B cell (primary cell): ENCODE measurements at regions not wholly inside any gene's neighbourhood (a gene's known extent, or its start where the extent isn't known, plus 50 kb on each side); places are given as distances from the start of the nearest gene placed in this dataset.

Source experiments
- ATAC-seq: fragments of 200-7000 bp; cut with Tn5 transposase; one replicate; pipeline ENCODE4 v1.10.0; 2021; ENCODE audit warnings: low read depth, mild to moderate bottlenecking, moderate number of reproducible peaks, moderate library complexity
- CTCF ChIA-PET: fragments of 350-600 bp; sonication (Branson Sonifier 250); formaldehyde crosslinking; loops from one replicate; lab custom pipeline; 2021; ENCODE audit warnings: antibody characterized with exemption, inconsistent platforms; lab: Charles Lee
- POLR2A ChIA-PET: fragments of 350-600 bp; sonication (Branson Sonifier 250); formaldehyde crosslinking; loops from one replicate; lab custom pipeline; 2021; ENCODE audit warnings: antibody characterized with exemption; lab: Charles Lee
- DNase-seq: peaks from one replicate; pipeline ENCODE4 v3.0.0; 2013
- H2AFZ ChIP-seq: 2 replicates; pipeline ENCODE4 v1.6.1; 2012; ENCODE audit warnings: mild to moderate bottlenecking, low read depth, low read length; ENCODE audit not compliant: insufficient read depth, poor library complexity, severe bottlenecking
- H3K27ac ChIP-seq, 2 donors: 1 replicate in 1 of 2; 2 replicates in 1 of 2; pipeline ENCODE4 v1.5.1; 2012 to 2013; ENCODE audit warnings: low read length in 2 of 2, mild to moderate bottlenecking in 2 of 2, moderate library complexity in 1 of 2
- H3K27me3 ChIP-seq, 4 experiments: fragments of 200-600 bp in 1 of 4; sonication (generic) in 1 of 4; replicated peaks in 1 of 4; 1 replicate in 2 of 4; 2 replicates in 2 of 4; pipeline versions ENCODE4 v1.6.1 to v1.7.0; 2013 to 2016; ENCODE audit warnings: low read length in 3 of 4, mild to moderate bottlenecking in 2 of 4, mixed read lengths in 1 of 4, moderate library complexity in 1 of 4; ENCODE audit not compliant: insufficient read depth in 4 of 4, control insufficient read depth in 3 of 4; ENCODE audit errors: control extremely low read depth in 1 of 4
- H3K36me3 ChIP-seq, 2 experiments: replicated peaks in 1 of 2; 1 replicate in 1 of 2; 2 replicates in 1 of 2; pipeline versions ENCODE4 v1.6.1 to v1.7.1; 2013; ENCODE audit warnings: low read length in 1 of 2; ENCODE audit not compliant: insufficient read depth in 2 of 2, control insufficient read depth in 1 of 2; ENCODE audit errors: control extremely low read depth in 1 of 2, extremely low read depth in 1 of 2
- H3K4me1 ChIP-seq, 2 donors: fragments of 200-600 bp in 1 of 2; sonication (generic) in 1 of 2; 1 replicate in 1 of 2; 2 replicates in 1 of 2; pipeline versions ENCODE4 v1.5.1 to v1.6.1; 2013 to 2017; ENCODE audit warnings: low read length in 2 of 2; ENCODE audit not compliant: control insufficient read depth in 2 of 2, insufficient read depth in 2 of 2
- H3K4me2 ChIP-seq: replicated peaks from 2 replicates; pipeline ENCODE3; 2012; ENCODE audit warnings: mild to moderate bottlenecking, low read depth, low read length; ENCODE audit not compliant: poor library complexity, severe bottlenecking
- H3K4me3 ChIP-seq, 5 experiments: fragments of 200-600 bp in 1 of 5; sonication (generic) in 1 of 5; 1 replicate in 3 of 5; 2 replicates in 2 of 5; pipeline versions ENCODE4 v1.5.1 to v1.7.0; 2011 to 2016; ENCODE audit warnings: low read length in 4 of 5, mild to moderate bottlenecking in 4 of 5, low read depth in 2 of 5, control low read depth in 1 of 5, moderate library complexity in 1 of 5; ENCODE audit not compliant: insufficient read depth in 1 of 5; ENCODE audit errors: control extremely low read depth in 1 of 5, extremely low read depth in 1 of 5
- H3K79me2 ChIP-seq: fragments of 200-600 bp; sonication (generic); one replicate; pipeline ENCODE4 v1.6.0; 2016; ENCODE audit warnings: low read length; ENCODE audit not compliant: control insufficient read depth, insufficient read depth
- H3K9ac ChIP-seq: fragments of 200-600 bp; sonication (generic); 2 replicates; pipeline ENCODE4 v1.6.1; 2017; ENCODE audit warnings: mild to moderate bottlenecking, low read length, moderate library complexity
- H3K9me3 ChIP-seq, 3 donors: one replicate each; pipeline versions ENCODE4 v1.6.1 to v1.7.1; 2013; ENCODE audit warnings: low read length in 2 of 3; ENCODE audit not compliant: control insufficient read depth in 2 of 3, insufficient read depth in 1 of 3; ENCODE audit errors: control extremely low read depth in 1 of 3
- H4K20me1 ChIP-seq: 2 replicates; pipeline ENCODE4 v1.6.0; 2012; ENCODE audit warnings: mild to moderate bottlenecking, low read length; ENCODE audit not compliant: insufficient read depth, control insufficient read depth, poor library complexity, severe bottlenecking
- H3K27ac Mint-ChIP-seq: one replicate; pipeline ENCODE4 v1.8.0; 2021; ENCODE audit warnings: mixed read lengths
- H3K27me3 Mint-ChIP-seq: one replicate; pipeline ENCODE4 v1.8.0; 2021; ENCODE audit warnings: mixed read lengths
- H3K4me1 Mint-ChIP-seq: one replicate; pipeline ENCODE4 v1.8.0; 2021; ENCODE audit warnings: mixed read lengths
- H3K4me3 Mint-ChIP-seq: one replicate; pipeline ENCODE4 v1.8.0; 2021; ENCODE audit warnings: mixed read lengths
- H3K9me3 Mint-ChIP-seq: one replicate; pipeline ENCODE4 v1.8.0; 2022; ENCODE audit warnings: mixed read lengths; ENCODE audit not compliant: insufficient read depth
- CTCF ChIP-seq: fragments of 200-600 bp; IDR thresholded peaks from one replicate; pipeline ENCODE4 v1.8.0; 2022; ENCODE audit warnings: antibody characterized with exemption, mild to moderate bottlenecking
- EZH2 ChIP-seq: IDR thresholded peaks from 2 replicates; pipeline ENCODE4 v1.6.1; 2012; ENCODE audit warnings: borderline replicate concordance, low read depth, mild to moderate bottlenecking, moderate library complexity, low read length; ENCODE audit not compliant: insufficient read depth, poor library complexity, severe bottlenecking
- WGBS: methylation state at CpG from one replicate; pipeline ENCODE4 v1.1.5; 2013; ENCODE audit warnings: missing lambda C conversion rate; ENCODE audit not compliant: insufficient coverage; 5-methylcytosine and 5-hydroxymethylcytosine counted together
- intact Hi-C: fragments of 100-400 bp; cut with micrococcal nuclease; formaldehyde crosslinking; loops from one replicate; pipeline ENCODE4 v1.10.0; 2022

- intact Hi-C loops = no loop called here
- H3K9ac ChIP-seq = no peak overlapping the region
- CTCF ChIA-PET = interaction anchor here (1.2 kb wide), 1 partner anchor 65 kb away, joined by 3 read pairs; no protein-coding TSS in a partner anchor
- ATAC-seq (no peak), DNase-seq (no peak)
- peaks cover 0 to 1% (median 0%) of the 10 kb centered on the region in 3 donors for H3K9me3 ChIP-seq
- no peak overlapping the region for H3K4me2 ChIP-seq
- no peak overlapping the region for H2AFZ ChIP-seq
- H3K36me3 ChIP-seq = no peaks in the 10 kb centered on the region
- POLR2A ChIA-PET = no interaction called here
- 88% methylated on average over 3 of the region's 7 CpGs for WGBS
- H3K27me3 Mint-ChIP-seq = peaks cover 8% of the 10 kb centered on the region
- no peaks in the 10 kb centered on the region for H3K27me3 ChIP-seq
- TF ChIP-seq EZH2 (no peak), CTCF (no peak)
- no peak overlapping the region for H3K4me3 Mint-ChIP-seq
- H3K27ac Mint-ChIP-seq = no peak overlapping the region
- H3K4me1 ChIP-seq = no peaks in the 10 kb centered on the region
- H3K4me3 ChIP-seq = no peak overlapping the region
- peaks cover 6% of the 10 kb centered on the region for H3K4me1 Mint-ChIP-seq
- no peaks in the 10 kb centered on the region for H3K9me3 Mint-ChIP-seq
- H3K79me2 ChIP-seq = no peaks in the 10 kb centered on the region
- no peak overlapping the region for H3K27ac ChIP-seq
- no peaks in the 10 kb centered on the region for H4K20me1 ChIP-seq
Observed at GRCh38 chr10:60703266-60704041, 74.8 kb upstream of the CDK1 start.

- Histone ChIP-seq H3K27ac (no peak overlapping the region), H4K20me1 (no peaks in the 10 kb centered on the region), H3K36me3 (no peaks in the 10 kb centered on the region), H3K9ac (no peak overlapping the region), H3K79me2 (no peaks in the 10 kb centered on the region), H3K4me1 (no peaks in the 10 kb centered on the region), H3K4me2 (no peak overlapping the region), H2AFZ (no peak overlapping the region), H3K9me3 (peaks cover 0 to 4% (median 3%) of the 10 kb centered on the region in 3 donors), H3K27me3 (no peaks in the 10 kb centered on the region), H3K4me3 (no peak overlapping the region)
- H3K27ac Mint-ChIP-seq = no peak overlapping the region
- H3K4me3 Mint-ChIP-seq = no peak overlapping the region
- no peak for ATAC-seq
- DNase-seq = no peak
- TF ChIP-seq CTCF (no peak), EZH2 (no peak)
- H3K27me3 Mint-ChIP-seq = no peaks in the 10 kb centered on the region
- H3K4me1 Mint-ChIP-seq = no peaks in the 10 kb centered on the region
- intact Hi-C loops = no loop called here
- peaks cover 2% of the 10 kb centered on the region for H3K9me3 Mint-ChIP-seq
- ChIA-PET CTCF (no interaction called here), POLR2A (no interaction called here)
Observed at GRCh38 chr10:60687679-60688078, 90.6 kb upstream of the CDK1 start.
